GM21447 (cell line): ENCODE measurements at regions not wholly inside any gene's neighbourhood (a gene's known extent, or its start where the extent isn't known, plus 50 kb on each side); places are given as distances from the start of the nearest gene placed in this dataset.
"Not testable (repeated sequence)": the region's sequence is repeated elsewhere in the genome, so short reads cannot be mapped to it uniquely, and the experiment has no call there.

ENCODE experiments used
- ATAC-seq: cut with Tn5 transposase; IDR thresholded peaks from one replicate; pipeline ENCODE4 v1.9.1; 2021; ENCODE audit not compliant: unreplicated experiment

- ATAC-seq, result no peak
Measured at GRCh38 chr13:90448466-90449037, 898.9 kb upstream of the MIR17HG start.

GRCh38 chr13:90453342-90453741 is 894.1 kb upstream of the MIR17HG start:
- no peak for ATAC-seq

- ATAC-seq, result no peak
Measured at GRCh38 chr13:90454002-90454636, 893.4 kb upstream of the MIR17HG start.

- ATAC-seq, result no peak
Measured at GRCh38 chr13:90455067-90455466, 892.4 kb upstream of the MIR17HG start.

GRCh38 chr13:90455823-90456222 is 891.7 kb upstream of the MIR17HG start:
- no peak for ATAC-seq

GRCh38 chr13:90461398-90461797 is 886.1 kb upstream of the MIR17HG start:
- ATAC-seq, result no peak

- no peak for ATAC-seq
Measured at GRCh38 chr13:90477216-90477615, 870.3 kb upstream of the MIR17HG start.

- ATAC-seq, result no peak
Measured at GRCh38 chr13:90483906-90484305, 863.6 kb upstream of the MIR17HG start.

GRCh38 chr13:90485436-90485835 is 862.1 kb upstream of the MIR17HG start:
- no peak for ATAC-seq

- ATAC-seq, result no peak
Measured at GRCh38 chr13:90492872-90493271, 854.6 kb upstream of the MIR17HG start.

GRCh38 chr13:90493667-90494066 is 853.8 kb upstream of the MIR17HG start:
- ATAC-seq, result no peak

- not testable (repeated sequence) for ATAC-seq
Measured at GRCh38 chr13:90494849-90495248, 852.6 kb upstream of the MIR17HG start.

GRCh38 chr13:90498096-90498495 is 849.4 kb upstream of the MIR17HG start:
- ATAC-seq, result no peak

GRCh38 chr13:90498816-90499215 is 848.7 kb upstream of the MIR17HG start:
- no peak for ATAC-seq

GRCh38 chr13:90500569-90500968 is 846.9 kb upstream of the MIR17HG start:
- ATAC-seq, result no peak

- ATAC-seq, result no peak
Measured at GRCh38 chr13:90502153-90502552, 845.3 kb upstream of the MIR17HG start.

GRCh38 chr13:90502762-90503161 is 844.7 kb upstream of the MIR17HG start:
- no peak for ATAC-seq

- ATAC-seq, result no peak
Measured at GRCh38 chr13:90510319-90510718, 837.2 kb upstream of the MIR17HG start.

- no peak for ATAC-seq
Measured at GRCh38 chr13:90511903-90512302, 835.6 kb upstream of the MIR17HG start.

GRCh38 chr13:90514712-90515111 is 832.8 kb upstream of the MIR17HG start:
- not testable (repeated sequence) for ATAC-seq

GRCh38 chr13:90518417-90518816 is 829.1 kb upstream of the MIR17HG start:
- ATAC-seq, result no peak

GRCh38 chr13:90519157-90519556 is 828.3 kb upstream of the MIR17HG start:
- no peak for ATAC-seq

GRCh38 chr13:90526711-90527110 is 820.8 kb upstream of the MIR17HG start:
- ATAC-seq, result no peak
